WTC11 (cell line): ENCODE measurements at regions not wholly inside any gene's neighbourhood (a gene's known extent, or its start where the extent isn't known, plus 50 kb on each side); places are given as distances from the start of the nearest gene placed in this dataset.

Experiments
- ATAC-seq: fragments of 200-7000 bp; cut with Tn5 transposase; 2 replicates; pipeline ENCODE4 v1.10.0; 2021; ENCODE audit warnings: mild to moderate bottlenecking, moderate library complexity
- CTCF ChIA-PET: fragments of 300-600 bp; sonication (Branson Sonifier 250); formaldehyde crosslinking; loops from one replicate; lab custom pipeline; 2021; ENCODE audit warnings: antibody characterized with exemption; lab: Charles Lee
- POLR2A ChIA-PET: fragments of 350-600 bp; sonication (Branson Sonifier 250); formaldehyde crosslinking; loops from one replicate; lab custom pipeline; 2021; ENCODE audit warnings: antibody characterized with exemption; lab: Charles Lee
- DNase-seq: peaks from one replicate; pipeline ENCODE4 v3.0.0; 2021; ENCODE audit warnings: low spot score
- H3K27ac Mint-ChIP-seq: 2 replicates; pipeline ENCODE4 v1.8.0; 2021; ENCODE audit warnings: mixed read lengths
- H3K27me3 Mint-ChIP-seq: 2 replicates; pipeline ENCODE4 v1.8.0; 2021; ENCODE audit warnings: low read depth, mild to moderate bottlenecking, moderate library complexity, mixed read lengths
- H3K36me3 Mint-ChIP-seq: 2 replicates; pipeline ENCODE4 v1.8.0; 2021; ENCODE audit warnings: mixed read lengths
- H3K4me1 Mint-ChIP-seq: 2 replicates; pipeline ENCODE4 v1.8.0; 2022; ENCODE audit warnings: mixed read lengths
- H3K4me3 Mint-ChIP-seq: 2 replicates; pipeline ENCODE4 v1.8.0; 2021; ENCODE audit warnings: mild to moderate bottlenecking, moderate library complexity, mixed read lengths
- H3K9me3 Mint-ChIP-seq: 2 replicates; pipeline ENCODE4 v1.8.0; 2021; ENCODE audit warnings: mixed read lengths
- CREB1 ChIP-seq: sonication (generic); formaldehyde crosslinking; IDR thresholded peaks from 2 replicates; pipeline ENCODE4 v1.8.0; 2023; ENCODE audit warnings: mild to moderate bottlenecking, missing genetic modification reagents
- ELF4 ChIP-seq: sonication (generic); formaldehyde crosslinking; IDR thresholded peaks from 2 replicates; pipeline ENCODE4 v1.8.1; 2022; ENCODE audit warnings: low read depth, mild to moderate bottlenecking, moderate library complexity, missing genetic modification reagents
- EMX1 ChIP-seq: fragments of 250-450 bp; sonication (Bioruptor Pico); IDR thresholded peaks from 2 replicates; pipeline ENCODE4 v1.8.0; 2021; ENCODE audit warnings: mild to moderate bottlenecking
- ETV6 ChIP-seq: sonication (generic); formaldehyde crosslinking; IDR thresholded peaks from 2 replicates; pipeline ENCODE4 v1.8.1; 2022; ENCODE audit warnings: mild to moderate bottlenecking, missing genetic modification reagents
- FOXJ3 ChIP-seq: sonication (generic); formaldehyde crosslinking; IDR thresholded peaks from 2 replicates; pipeline ENCODE4 v1.9.0; 2021; ENCODE audit warnings: missing genetic modification reagents, mild to moderate bottlenecking, borderline replicate concordance
- GABPB1 ChIP-seq: sonication (generic); formaldehyde crosslinking; IDR thresholded peaks from 2 replicates; pipeline ENCODE4 v1.8.1; 2023; ENCODE audit warnings: mild to moderate bottlenecking, missing genetic modification reagents
- GTF2I ChIP-seq: fragments of 250-450 bp; sonication (Bioruptor Pico); conservative IDR thresholded peaks from 2 replicates; pipeline ENCODE4 v1.4.0; 2021; ENCODE audit warnings: mild to moderate bottlenecking
- HMGA2 ChIP-seq: fragments of 250-450 bp; sonication (Bioruptor Pico); IDR thresholded peaks from 2 replicates; pipeline ENCODE4 v1.4.0; 2021; ENCODE audit warnings: mild to moderate bottlenecking, moderate library complexity
- JAZF1 ChIP-seq: fragments of 250-450 bp; sonication (Bioruptor Pico); IDR thresholded peaks from 2 replicates; pipeline ENCODE4 v1.9.0; 2021; ENCODE audit warnings: moderate library complexity, mild to moderate bottlenecking, inconsistent platforms
- NR3C1 ChIP-seq: sonication (generic); formaldehyde crosslinking; conservative IDR thresholded peaks from 2 replicates; pipeline ENCODE4 v1.8.1; 2023; ENCODE audit warnings: low read depth, mild to moderate bottlenecking, missing genetic modification reagents
- RORB ChIP-seq: fragments of 250-450 bp; sonication (Bioruptor Pico); IDR thresholded peaks from 2 replicates; pipeline ENCODE4 v1.9.0; 2021; ENCODE audit warnings: mild to moderate bottlenecking
- TEAD1 ChIP-seq: sonication (generic); formaldehyde crosslinking; IDR thresholded peaks from 2 replicates; pipeline ENCODE4 v1.8.0; 2022; ENCODE audit warnings: mild to moderate bottlenecking, missing genetic modification reagents
- ZNF138 ChIP-seq: sonication (generic); formaldehyde crosslinking; conservative IDR thresholded peaks from 2 replicates; pipeline ENCODE4 v1.8.1; 2022; ENCODE audit warnings: mild to moderate bottlenecking, moderate library complexity, missing genetic modification reagents
- ZNF232 ChIP-seq: sonication (generic); formaldehyde crosslinking; IDR thresholded peaks from 2 replicates; pipeline ENCODE4 v1.8.0; 2022; ENCODE audit warnings: mild to moderate bottlenecking, missing genetic modification reagents
- ZNF416 ChIP-seq: fragments of 250-450 bp; sonication (Bioruptor Pico); IDR thresholded peaks from 2 replicates; pipeline ENCODE4 v1.9.0; 2021; ENCODE audit warnings: mild to moderate bottlenecking, inconsistent platforms
- TF ChIP-seq, protein P1 (sequence below): sonication (generic); formaldehyde crosslinking; IDR thresholded peaks from 2 replicates; pipeline ENCODE4 v1.8.1; 2023; ENCODE audit warnings: mild to moderate bottlenecking, missing genetic modification reagents, moderate library complexity
- TF ChIP-seq, protein P2 (sequence below): sonication (generic); formaldehyde crosslinking; IDR thresholded peaks from 2 replicates; pipeline ENCODE4 v1.8.0; 2023; ENCODE audit warnings: missing genetic modification reagents
- TF ChIP-seq, protein P3 (sequence below): sonication (generic); formaldehyde crosslinking; IDR thresholded peaks from 2 replicates; pipeline ENCODE4 v1.8.1; 2023; ENCODE audit warnings: mild to moderate bottlenecking, missing genetic modification reagents
- TF ChIP-seq, protein P4 (sequence below): sonication (generic); formaldehyde crosslinking; IDR thresholded peaks from 2 replicates; pipeline ENCODE4 v1.8.1; 2022; ENCODE audit warnings: low read depth, mild to moderate bottlenecking, moderate library complexity, missing genetic modification reagents, borderline replicate concordance
- TF ChIP-seq, protein P5 (sequence below): sonication (generic); formaldehyde crosslinking; IDR thresholded peaks from 2 replicates; pipeline ENCODE4 v1.8.0; 2022; ENCODE audit warnings: mild to moderate bottlenecking, missing genetic modification reagents
- TF ChIP-seq, protein P6 (sequence below): sonication (generic); formaldehyde crosslinking; IDR thresholded peaks from 2 replicates; pipeline ENCODE4 v1.8.0; 2023; ENCODE audit warnings: mild to moderate bottlenecking, missing genetic modification reagents

DNA sequence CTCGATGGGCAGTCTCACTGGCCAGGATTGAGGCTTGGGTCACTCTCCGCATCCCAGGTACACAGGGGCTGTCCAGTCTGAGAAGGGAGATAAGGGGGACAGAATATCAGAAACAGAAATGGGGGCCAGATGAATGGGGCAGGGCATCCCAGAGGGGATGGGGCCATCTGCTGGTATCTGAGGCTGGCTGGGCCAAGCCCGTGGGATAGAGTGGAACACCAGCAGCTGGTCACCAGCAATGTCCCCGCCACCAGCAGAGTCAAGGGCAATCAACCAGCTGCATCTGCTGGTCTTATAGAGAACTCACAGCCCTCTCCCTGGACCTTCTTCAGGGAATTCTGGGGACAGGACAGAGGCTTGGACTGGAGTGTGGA is 128.8 kb upstream of the HAAO start:
- CTCF ChIA-PET: no interaction called here
- no peak overlapping the region for H3K4me3 Mint-ChIP-seq
- DNase-seq (no peak), ATAC-seq (no peak)
- no peaks in the 10 kb centered on the region for H3K27me3 Mint-ChIP-seq
- H3K4me1 Mint-ChIP-seq: peaks cover 36% of the 10 kb centered on the region
- H3K9me3 Mint-ChIP-seq: no peaks in the 10 kb centered on the region
- no peak overlapping the region for H3K27ac Mint-ChIP-seq
- no peaks in the 10 kb centered on the region for H3K36me3 Mint-ChIP-seq
- POLR2A ChIA-PET: no interaction called here
- TF ChIP-seq FOXJ3 (no peak), ETV6 (no peak), CREB1 (CRISPR knock-in tag) (no peak), ZNF416 (CRISPR knock-in tag) (no peak)
- TF ChIP-seq, protein P1, sequence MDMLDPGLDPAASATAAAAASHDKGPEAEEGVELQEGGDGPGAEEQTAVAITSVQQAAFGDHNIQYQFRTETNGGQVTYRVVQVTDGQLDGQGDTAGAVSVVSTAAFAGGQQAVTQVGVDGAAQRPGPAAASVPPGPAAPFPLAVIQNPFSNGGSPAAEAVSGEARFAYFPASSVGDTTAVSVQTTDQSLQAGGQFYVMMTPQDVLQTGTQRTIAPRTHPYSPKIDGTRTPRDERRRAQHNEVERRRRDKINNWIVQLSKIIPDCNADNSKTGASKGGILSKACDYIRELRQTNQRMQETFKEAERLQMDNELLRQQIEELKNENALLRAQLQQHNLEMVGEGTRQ (CRISPR knock-in tag): no peak
- TF ChIP-seq, protein P2, sequence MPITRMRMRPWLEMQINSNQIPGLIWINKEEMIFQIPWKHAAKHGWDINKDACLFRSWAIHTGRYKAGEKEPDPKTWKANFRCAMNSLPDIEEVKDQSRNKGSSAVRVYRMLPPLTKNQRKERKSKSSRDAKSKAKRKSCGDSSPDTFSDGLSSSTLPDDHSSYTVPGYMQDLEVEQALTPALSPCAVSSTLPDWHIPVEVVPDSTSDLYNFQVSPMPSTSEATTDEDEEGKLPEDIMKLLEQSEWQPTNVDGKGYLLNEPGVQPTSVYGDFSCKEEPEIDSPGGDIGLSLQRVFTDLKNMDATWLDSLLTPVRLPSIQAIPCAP (CRISPR knock-in tag): no peak

DNA sequence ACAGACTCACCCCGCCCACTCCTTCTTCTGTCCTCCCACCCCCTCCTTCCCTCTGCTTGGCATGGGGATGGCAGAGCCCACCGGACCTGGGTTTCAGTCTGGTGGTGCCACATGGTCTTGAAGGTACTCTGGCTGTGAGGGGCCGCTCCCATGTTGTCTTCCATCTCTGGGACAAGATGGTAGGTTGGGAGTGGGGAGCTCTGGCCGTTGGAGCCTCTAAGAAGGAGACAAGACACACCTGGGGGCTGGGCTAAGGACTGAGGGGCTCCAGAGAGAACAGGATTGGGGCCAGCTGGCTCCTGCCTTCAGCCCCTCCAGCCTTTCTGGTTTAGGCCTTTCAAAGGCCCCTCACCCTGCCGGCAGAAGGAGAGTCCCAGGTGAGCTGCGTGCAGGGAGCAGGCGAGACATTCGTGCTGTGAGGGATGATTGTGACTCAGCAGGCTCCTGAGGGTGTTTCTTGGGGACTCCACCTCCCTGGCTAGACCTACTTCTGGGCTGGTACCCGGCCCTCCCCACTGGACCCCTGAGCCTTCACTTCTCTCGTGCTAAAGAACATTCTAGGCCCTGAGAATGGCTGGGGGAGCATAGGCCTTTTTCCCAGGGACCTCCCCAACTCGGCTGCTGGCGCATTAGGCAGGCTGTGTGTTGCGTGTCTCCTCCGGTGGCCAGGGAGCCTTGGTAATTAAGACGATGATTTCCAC is 128.2 kb upstream of the HAAO start:
- H3K4me1 Mint-ChIP-seq: peaks cover 30% of the 10 kb centered on the region
- H3K4me3 Mint-ChIP-seq: no peak overlapping the region
- ATAC-seq (no peak), DNase-seq (no peak)
- CTCF ChIA-PET: no interaction called here
- peaks cover 2% of the 10 kb centered on the region; the same call in 1 of the 2 replicates for H3K27me3 Mint-ChIP-seq
- POLR2A ChIA-PET: no interaction called here
- H3K36me3 Mint-ChIP-seq: no peaks in the 10 kb centered on the region
- H3K27ac Mint-ChIP-seq: no peak overlapping the region
- TF ChIP-seq ZNF232 (no peak), NR3C1 (CRISPR knock-in tag) (no peak), EMX1 (CRISPR knock-in tag) (no peak), GTF2I (CRISPR knock-in tag) (no peak)
- TF ChIP-seq, protein P3, sequence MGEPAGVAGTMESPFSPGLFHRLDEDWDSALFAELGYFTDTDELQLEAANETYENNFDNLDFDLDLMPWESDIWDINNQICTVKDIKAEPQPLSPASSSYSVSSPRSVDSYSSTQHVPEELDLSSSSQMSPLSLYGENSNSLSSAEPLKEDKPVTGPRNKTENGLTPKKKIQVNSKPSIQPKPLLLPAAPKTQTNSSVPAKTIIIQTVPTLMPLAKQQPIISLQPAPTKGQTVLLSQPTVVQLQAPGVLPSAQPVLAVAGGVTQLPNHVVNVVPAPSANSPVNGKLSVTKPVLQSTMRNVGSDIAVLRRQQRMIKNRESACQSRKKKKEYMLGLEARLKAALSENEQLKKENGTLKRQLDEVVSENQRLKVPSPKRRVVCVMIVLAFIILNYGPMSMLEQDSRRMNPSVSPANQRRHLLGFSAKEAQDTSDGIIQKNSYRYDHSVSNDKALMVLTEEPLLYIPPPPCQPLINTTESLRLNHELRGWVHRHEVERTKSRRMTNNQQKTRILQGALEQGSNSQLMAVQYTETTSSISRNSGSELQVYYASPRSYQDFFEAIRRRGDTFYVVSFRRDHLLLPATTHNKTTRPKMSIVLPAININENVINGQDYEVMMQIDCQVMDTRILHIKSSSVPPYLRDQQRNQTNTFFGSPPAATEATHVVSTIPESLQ (CRISPR knock-in tag): no peak
- H3K9me3 Mint-ChIP-seq: no peaks in the 10 kb centered on the region

DNA sequence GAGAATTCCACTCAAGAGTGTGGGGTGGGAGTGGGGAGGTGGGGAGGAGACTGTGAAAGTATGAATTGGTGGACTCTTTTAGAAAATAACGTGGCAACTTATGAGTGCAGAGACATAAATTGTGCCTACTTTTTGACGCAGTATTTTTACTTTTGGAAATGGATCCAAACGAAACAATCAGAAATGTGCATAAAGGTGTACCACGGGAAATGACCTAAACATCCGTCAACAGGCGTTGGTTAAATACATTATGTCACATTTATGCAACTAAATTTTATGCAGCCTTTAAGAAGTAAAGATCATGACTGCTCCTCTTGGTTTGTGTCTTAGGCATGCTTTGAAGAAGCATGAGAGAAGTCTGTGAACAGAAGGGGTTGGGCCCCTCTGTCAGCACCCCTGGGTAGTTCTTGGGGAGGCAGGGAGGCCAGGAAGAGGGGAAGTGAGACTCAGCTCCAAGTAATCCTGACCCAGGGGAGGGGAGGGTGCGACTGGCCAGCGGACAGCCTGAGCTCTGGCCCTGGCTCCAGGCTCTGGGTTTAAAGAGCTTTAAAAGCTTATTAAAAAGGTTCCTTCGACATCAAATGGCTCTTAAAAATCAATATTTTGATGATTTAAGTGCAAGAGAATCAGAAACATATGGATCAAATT is 126.4 kb upstream of the HAAO start:
- ChIA-PET CTCF (interaction anchor here (1.0 kb wide), 1 partner anchor 10 kb away, joined by 3 read pairs; no protein-coding TSS in a partner anchor), POLR2A (no interaction called here)
- Mint-ChIP-seq H3K27ac (no peak overlapping the region), H3K36me3 (no peaks in the 10 kb centered on the region), H3K4me3 (no peak overlapping the region), H3K27me3 (peaks cover 3% of the 10 kb centered on the region; the same call in 1 of the 2 replicates), H3K4me1 (peaks cover 12% of the 10 kb centered on the region), H3K9me3 (no peaks in the 10 kb centered on the region)
- ATAC-seq: no peak
- DNase-seq: no peak
- TF ChIP-seq, protein P2 (CRISPR knock-in tag): no peak
- no peak for TF ChIP-seq TEAD1
- TF ChIP-seq, protein P4, sequence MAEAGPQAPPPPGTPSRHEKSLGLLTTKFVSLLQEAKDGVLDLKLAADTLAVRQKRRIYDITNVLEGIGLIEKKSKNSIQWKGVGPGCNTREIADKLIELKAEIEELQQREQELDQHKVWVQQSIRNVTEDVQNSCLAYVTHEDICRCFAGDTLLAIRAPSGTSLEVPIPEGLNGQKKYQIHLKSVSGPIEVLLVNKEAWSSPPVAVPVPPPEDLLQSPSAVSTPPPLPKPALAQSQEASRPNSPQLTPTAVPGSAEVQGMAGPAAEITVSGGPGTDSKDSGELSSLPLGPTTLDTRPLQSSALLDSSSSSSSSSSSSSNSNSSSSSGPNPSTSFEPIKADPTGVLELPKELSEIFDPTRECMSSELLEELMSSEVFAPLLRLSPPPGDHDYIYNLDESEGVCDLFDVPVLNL (CRISPR knock-in tag): no peak
- TF ChIP-seq GABPB1 (CRISPR knock-in tag): no peak
- TF ChIP-seq, protein P5, sequence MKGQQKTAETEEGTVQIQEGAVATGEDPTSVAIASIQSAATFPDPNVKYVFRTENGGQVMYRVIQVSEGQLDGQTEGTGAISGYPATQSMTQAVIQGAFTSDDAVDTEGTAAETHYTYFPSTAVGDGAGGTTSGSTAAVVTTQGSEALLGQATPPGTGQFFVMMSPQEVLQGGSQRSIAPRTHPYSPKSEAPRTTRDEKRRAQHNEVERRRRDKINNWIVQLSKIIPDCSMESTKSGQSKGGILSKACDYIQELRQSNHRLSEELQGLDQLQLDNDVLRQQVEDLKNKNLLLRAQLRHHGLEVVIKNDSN (CRISPR knock-in tag): no peak
- TF ChIP-seq HMGA2 (CRISPR knock-in tag): no peak
- no peak for TF ChIP-seq ZNF138 (CRISPR knock-in tag)
- TF ChIP-seq, protein P6, sequence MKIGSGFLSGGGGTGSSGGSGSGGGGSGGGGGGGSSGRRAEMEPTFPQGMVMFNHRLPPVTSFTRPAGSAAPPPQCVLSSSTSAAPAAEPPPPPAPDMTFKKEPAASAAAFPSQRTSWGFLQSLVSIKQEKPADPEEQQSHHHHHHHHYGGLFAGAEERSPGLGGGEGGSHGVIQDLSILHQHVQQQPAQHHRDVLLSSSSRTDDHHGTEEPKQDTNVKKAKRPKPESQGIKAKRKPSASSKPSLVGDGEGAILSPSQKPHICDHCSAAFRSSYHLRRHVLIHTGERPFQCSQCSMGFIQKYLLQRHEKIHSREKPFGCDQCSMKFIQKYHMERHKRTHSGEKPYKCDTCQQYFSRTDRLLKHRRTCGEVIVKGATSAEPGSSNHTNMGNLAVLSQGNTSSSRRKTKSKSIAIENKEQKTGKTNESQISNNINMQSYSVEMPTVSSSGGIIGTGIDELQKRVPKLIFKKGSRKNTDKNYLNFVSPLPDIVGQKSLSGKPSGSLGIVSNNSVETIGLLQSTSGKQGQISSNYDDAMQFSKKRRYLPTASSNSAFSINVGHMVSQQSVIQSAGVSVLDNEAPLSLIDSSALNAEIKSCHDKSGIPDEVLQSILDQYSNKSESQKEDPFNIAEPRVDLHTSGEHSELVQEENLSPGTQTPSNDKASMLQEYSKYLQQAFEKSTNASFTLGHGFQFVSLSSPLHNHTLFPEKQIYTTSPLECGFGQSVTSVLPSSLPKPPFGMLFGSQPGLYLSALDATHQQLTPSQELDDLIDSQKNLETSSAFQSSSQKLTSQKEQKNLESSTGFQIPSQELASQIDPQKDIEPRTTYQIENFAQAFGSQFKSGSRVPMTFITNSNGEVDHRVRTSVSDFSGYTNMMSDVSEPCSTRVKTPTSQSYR (CRISPR knock-in tag): no peak
- no peak for TF ChIP-seq RORB (CRISPR knock-in tag)
- no peak for TF ChIP-seq FOXJ3
- no peak for TF ChIP-seq JAZF1 (CRISPR knock-in tag)
- TF ChIP-seq ELF4 (CRISPR knock-in tag): no peak
